Fibroblast of skin of left quadriceps (primary cell): ENCODE measurements at regions not wholly inside any gene's neighbourhood (a gene's known extent, or its start where the extent isn't known, plus 50 kb on each side); places are given as distances from the start of the nearest gene placed in this dataset.

Experiments used
- DNase-seq, 2 experiments: peaks; one replicate each; pipeline ENCODE4 v3.0.0-alpha.2; 2013; ENCODE audit warnings: low read depth in 2 of 2

DNA sequence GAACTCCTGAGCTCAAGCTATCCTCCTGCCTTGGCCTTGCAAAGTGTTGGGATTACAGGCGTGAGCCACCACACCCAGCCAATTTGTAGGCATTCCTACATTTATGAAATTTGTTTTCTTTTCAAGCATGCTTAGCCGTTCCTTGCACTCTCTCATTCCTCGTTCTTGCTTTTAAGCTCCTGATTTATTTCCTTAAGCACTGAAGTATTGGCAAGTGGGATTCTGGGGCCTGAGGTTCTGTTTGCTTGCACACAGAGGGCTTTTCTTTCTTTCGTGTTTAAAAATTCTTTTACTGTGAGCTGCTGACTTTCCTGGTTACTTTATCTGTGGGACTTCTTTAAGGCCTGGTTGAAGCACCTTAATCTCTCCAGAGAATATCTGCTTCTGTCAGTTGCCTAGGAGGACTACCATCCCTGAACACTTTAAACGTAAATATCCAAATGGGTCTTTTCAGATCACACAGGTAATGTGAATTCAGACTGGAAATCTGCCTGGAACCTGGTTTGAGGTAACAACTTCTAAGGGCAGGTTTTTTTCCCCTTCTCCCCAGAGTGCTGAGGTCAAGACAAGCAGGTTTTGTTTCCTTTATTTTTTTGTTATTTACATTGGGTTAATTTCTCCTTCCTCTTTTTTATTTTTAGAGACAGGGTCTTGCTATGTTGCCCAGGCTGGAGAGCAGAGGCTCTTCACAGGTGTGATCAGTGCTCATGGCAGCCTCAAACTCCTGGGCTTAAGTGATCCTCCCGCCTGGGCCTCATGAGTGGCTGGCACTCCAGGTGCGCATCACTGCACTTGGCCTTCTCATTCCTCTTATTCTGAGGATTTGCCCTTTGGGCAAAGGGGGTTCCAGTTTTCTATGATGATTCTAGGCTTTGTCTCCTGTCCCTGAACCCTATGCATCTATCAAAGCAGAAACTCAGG lies 102.9 kb downstream of the PFKFB3 start:
- DNase-seq, result no peak

DNA sequence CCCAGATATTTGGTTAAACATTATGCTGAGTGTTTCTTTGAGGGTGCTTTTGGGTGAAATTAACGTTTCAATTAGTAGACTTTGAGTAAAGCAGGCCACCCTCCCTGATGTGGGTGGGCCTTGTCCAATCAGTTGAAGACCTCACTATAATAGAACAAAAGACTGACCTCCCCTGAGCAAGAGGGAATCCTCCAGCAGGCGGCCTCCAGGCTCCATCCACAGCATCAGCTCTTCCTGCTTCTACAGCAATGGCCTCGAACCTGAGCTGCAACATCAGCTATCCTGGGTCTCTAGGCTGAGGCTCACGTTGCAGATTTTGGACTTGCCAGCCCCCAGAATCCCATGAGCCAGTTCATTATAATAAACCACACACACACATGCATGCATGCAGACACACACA lies 104.2 kb downstream of the PFKFB3 start:
- DNase-seq, result no peak

DNA sequence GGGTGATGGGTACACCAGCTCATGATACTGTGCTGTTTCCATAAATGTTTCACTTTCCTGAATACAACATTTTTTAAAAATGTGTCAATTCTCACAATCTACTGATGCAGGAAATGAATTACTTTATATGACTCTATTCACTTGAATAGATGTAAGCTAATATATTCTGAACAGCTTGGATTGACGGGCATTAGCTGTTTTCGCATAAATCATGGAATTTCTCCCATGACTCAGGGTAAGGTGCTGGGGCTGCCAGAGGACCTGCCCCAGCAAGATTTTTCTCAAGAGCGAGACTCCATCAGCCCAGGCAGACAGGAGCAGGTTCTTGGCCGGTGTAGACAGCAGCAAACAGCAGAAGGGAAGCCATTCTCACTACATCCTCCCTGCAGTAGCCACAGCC lies 107.1 kb downstream of the PFKFB3 start:
- DNase-seq, result no peak

DNA sequence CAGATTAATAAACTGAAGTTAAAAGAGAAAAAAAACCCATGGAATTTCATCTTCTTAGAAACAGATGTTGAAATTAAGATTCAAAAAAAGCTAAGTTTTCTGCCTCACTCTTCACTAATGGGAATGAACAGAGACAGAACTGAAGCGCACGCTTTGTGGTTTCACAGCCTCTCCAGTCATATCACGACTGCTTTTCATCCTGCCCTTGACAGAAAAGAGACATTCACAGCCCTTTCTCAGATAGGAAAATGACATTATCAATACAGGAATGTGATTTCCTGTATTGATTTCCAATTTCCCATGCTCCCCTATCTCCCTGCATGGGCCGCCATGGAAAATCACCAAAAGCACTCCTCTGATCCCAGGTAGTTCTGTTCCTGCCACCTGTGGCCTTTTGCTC lies 108.2 kb downstream of the PFKFB3 start:
- no peak for DNase-seq

DNA sequence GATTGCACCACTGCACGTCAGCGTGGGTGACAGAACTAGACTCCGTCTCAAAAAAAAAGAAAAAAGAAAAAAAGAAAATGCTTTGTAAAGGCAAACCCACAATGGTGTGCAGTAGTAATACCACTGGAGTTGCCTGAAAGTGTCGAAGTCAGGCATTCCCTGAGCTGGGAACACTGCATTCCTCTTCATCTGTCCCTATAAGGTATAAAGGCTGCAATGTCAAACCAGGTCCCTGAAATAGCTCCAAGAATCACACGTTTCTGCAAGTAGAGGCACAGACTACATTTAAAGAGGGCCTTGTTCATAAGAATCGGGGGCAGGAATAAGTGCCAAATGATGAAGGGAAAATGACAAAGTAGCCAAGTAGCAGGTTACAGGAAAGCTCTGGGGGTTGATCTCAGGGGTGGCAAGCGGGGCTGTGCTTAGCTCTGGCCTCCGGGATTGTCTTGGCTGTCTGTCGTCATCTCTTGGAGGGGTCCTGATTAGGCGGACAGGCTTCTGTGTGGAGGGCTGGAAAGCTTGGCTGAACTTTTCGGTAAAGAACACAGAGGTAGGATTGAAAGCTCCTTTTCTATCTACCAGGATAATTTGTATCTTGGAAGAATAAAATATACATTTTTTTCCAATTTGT lies 109.1 kb downstream of the PFKFB3 start:
- no peak for DNase-seq

DNA sequence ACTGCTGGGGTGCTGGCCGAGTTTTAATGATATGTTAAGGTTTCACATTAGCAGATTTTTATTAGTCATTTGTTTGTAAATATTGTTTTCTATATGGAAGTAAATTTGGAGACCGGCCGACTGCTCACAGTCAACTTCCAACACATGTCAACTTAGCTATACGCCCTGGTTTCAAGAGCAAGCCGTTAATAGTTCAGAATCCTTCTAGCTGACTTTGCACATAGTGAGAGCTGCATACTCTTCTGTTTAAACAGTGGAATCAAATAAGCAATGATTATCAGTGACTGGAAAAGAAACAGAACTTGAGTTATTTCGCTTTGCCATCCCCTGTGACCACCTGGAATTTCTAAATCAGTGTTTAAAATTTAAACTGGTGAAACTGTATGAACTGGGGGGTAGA lies 109.9 kb downstream of the PFKFB3 start:
- no peak for DNase-seq

DNA sequence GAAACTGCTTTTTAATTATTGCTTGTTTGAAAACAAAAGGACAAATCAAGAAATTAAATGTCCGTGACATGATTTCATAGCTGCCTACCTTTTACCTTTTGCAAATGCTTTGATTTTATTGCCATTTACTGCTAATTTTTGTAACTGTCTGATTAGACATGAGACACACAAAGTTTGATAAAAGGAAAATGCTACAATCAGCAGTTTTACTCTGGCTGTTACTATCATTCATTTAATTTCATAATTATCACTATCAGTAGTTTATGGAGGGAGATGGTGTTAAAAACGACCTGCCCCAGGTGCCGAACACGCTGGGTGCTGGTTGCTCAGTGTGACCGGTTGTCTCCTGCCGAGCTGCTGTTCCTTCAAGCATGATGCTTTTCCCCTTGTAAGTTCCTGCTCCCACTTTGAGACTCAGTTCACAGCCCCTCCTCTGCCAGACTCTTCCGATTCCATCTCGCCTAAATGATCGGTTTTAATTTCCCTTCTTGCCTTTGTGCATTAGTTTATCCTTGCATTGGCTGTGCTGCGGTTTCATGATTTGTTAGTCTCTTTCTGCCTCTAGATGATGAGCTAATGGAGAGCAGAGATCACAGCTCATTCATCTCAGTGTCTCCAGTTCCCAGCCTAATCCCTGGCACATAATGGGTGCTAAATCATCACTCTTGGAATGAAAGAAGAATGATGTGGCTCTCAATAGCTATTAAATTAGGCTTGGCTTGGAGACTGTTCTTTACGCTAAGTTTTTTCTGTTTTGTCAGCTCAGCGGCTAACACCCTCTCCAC lies 110.6 kb downstream of the PFKFB3 start:
- peak; percentile 74 to 77 for DNase-seq

DNA sequence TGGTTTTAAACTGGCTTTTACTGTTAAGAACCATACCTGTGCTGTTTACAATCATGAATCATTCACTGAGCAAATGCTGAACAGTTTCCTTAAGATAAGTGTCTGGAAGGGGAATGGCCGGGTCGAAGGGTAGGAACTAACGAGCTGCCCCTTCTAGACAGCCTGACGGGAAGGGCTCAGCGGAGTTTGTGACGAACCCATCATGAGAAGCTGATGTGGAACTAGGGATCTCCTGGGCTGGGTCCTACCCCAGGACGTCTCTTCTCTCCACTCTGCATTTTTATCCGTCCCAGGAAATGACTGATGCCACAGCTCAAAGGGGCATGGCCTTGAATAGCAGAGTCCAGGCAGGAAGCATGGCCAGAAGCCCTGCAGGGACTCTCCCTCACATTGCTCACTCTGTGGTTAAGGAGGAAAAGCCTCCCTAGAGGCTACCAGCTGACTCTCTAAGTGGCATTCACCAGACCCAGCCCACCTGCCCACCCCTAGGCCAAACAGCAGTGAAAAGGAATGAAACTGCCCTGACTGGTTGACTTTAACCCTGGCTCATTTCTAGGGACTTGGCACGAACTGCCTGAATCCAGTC lies 112.0 kb downstream of the PFKFB3 start:
- DNase-seq, result no peak

DNA sequence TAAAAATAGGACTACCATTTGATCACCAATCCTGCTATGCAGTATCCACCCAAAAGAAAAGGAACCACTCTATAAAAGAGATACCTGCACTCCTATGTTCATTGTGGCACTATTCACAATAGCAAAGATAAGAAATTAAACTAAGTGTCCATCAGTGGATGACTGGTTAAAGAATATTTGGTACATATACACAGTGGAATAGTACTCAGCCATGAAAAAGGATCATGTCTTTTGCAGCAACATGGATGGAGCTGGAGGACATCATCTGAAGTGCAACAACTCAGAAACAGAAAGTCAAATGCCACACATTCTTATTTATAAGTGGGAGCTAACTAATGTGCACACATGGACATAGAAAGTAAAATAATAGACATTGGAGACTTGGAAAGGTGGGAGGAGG lies 116.4 kb downstream of the PFKFB3 start:
- no peak for DNase-seq

DNA sequence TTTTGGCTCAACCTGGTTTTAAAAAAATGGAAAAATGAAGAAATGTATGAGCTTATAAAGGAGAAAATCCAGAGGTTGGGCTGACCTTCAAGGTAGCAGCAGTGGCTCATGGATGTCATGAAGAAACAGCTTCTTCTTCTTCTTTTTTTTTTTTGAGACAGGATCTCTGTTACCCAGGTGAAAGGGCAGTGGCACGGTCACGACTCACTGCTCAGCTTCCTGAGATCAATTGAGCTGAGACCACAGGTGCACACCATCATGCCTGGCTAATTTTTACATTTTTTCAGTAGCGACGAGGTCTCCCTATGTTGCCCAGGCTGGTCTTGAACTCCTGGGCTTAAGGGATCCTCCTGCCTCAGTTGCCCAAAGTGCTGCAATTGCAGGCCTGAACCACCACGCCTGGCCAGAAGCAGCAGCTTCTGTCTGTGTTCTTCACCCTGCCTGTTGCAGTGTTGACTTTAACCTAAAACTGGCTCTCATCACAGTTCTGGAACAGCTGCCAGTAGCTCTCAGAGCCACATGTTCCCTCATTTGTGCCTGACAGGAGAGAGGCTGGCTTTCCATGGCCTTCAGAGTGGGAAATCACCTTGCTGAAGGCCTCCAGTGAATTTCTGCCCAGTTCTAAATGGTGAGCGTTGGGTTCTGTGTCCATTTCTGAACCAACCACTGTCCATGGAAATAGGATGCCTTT lies 117.7 kb downstream of the PFKFB3 start:
- no peak for DNase-seq

DNA sequence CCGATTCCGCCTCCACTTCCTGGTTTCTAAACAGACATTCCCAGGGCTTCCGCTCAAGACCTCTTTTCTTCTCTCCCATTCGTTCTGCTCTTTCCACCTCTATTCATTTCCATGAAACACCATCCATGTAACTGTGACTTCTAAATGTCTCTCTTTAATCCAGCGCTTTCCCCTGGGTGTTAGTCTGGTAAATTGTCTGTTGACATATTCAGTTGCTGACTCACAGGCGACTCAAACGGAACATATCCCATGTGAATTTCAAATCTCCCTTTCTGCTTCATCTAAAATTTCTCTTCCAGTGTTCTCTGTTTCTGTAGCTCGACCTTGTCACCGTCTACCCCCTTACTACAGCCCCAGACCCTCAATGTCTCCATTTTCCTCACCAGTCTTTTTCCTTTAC lies 119.1 kb downstream of the PFKFB3 start:
- DNase-seq, result no peak

DNA sequence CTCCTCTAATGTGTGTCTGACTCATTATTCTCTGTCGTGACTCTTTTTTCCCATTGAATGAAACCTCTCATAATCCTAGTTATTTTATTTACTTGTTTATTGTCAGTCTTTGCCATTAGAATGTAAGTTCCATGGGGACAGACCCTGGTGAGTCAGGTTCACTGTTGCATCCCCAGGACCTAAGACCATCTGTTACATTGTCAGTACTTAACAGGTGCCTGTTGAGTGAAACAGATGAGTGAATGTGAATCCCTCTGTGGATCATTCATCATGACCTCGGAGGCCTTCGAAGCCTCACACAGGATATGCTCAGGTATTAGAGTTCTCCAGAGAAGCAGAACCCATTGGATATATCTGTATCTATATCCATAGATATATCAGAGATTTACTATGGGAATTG lies 120.1 kb downstream of the PFKFB3 start:
- DNase-seq, result no peak

DNA sequence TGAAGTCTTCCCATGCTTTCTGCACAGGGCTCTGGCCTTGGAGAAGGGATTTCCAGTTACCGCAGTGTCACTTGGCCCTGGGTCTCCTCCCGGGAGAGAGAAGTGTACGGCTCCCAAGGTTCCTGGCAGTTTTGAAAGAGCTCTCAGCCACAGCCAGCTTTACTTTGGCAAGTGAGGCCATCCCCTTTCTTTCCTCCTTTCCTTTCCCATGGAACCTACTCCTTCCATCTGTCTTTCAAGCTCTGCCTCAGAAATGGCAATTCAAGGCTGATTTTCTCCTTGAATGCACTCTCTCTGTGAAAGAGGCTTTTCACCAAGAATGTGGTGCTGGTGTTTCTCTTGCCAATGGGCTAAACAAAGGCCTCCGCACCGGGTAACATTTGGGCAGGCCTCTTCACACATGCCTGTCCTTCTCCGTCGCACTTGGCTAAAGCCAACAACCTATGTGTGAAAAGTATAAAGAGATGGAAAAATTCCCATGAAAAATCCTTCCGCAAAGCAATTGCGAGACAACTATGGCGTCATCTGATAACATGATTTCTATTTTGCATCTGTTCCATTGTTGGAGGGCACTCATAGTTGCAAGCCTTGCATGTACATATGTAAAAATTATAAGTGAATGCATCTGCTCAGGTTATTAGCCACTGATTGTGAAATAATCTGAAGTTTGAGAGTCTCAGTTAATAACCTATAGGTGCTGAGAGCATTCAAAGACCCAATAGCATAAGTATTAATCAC lies 125.4 kb downstream of the PFKFB3 start:
- DNase-seq, result no peak

DNA sequence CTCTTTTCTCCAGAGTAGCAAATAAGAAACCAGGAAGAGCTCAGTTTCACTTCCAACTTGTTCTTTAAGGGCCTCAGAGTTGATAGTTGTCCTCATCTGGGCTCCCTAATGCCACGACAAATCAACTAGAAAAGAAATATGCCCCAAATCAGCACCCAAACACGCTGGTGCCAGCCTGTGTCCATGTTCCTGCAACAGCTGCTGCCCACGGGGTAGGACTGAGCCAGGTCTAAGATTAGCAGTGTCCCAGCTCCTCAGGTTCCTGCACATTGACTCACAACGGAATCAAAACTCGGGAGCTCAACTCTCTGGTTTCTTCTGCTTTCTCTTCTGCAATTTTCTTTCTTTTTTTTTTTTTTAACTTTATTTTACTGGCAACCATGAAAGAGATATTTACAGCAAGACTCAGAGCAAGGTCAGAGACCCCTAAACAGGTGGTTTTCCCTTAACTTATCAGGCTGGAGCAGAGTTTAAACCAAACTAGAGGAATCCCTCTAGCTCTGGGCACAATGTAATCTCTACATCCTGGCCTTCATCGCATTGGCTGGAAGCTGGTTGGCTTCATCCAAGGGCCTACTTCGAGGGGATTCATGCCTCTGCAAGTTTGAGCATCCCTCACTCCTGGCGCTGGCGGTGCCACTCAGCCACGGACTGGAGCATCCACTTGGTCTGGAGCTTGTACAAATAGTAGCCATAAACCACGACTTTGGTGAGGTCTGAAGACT lies 126.1 kb downstream of the PFKFB3 start:
- DNase-seq, result no peak

DNA sequence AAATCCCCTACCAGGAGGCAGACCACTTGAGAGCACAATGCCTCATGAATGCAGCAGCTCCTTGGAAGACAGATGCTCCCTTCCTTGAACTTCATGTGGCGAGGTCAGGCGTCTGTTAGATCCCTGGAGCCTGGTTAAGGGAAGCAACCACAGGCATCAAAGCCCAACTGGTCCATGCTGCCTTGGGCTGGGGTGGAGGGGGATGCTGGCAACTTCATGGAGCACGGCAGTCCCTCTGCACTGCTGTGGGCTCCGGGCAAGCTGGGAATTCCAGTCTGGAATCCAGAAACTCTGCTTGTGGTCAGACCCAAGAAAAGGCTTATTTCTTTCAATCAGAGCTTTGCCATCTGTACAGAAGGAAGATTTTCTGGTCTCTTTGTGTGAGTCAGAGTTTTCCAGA lies 130.4 kb downstream of the PFKFB3 start:
- no peak for DNase-seq

DNA sequence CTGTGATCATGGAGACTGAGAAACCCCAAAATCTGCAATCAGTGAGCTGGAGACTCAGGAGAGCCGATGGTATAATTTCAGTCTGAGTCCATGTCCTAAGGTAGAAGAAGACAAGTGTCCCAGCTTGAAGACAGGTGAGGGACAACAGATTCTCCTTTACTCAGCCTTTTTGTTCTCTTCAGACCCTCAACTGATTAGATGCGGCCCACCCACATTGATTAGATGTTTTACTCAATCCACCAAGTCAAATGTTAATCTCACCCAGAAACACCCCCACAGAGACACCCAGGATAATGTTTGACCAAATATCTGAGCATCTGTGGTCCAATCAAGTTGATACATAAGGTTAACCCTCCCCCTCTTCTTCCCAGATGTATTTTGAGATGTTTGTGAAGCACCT lies 131.2 kb downstream of the PFKFB3 start:
- DNase-seq, result no peak

DNA sequence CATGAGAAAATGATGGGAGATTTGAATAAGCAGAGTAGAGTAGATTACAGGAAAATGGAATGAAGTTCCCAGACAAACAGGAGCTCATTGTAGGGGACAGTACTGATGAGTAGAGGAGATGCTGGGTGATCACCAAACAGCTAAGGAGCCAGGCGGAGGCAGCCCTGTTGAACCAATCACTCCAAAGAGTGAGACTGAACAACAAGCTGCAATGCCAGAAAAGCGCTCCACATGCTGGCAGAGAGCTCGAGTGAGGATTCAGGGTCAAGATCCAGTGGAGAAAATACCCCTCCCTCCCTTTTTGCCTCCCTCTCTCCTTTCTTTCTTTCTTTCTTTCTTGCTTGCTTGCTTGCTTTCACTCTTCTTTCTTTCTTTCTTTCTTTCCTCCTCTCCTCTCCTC lies 133.3 kb downstream of the PFKFB3 start:
- DNase-seq, result no peak

DNA sequence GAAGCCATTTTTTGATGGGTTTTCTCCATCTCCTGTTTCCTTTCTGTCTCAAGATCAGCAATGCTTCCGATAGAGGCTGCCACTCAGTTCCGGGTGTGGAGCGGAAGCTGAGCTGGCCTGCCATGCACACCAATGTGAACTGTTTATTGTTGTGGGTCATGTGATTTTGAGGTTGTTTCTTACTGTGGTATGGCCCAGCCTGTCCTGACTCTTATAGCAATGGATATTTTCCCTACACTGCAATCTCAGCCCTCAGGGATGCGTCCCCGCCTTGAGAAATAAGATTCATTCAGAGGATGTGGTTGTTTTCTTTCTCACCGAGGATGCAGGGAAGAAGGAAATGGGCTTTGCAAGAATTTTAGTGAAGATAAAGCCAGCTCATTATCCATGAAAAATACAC lies 134.7 kb downstream of the PFKFB3 start:
- DNase-seq, result no peak

DNA sequence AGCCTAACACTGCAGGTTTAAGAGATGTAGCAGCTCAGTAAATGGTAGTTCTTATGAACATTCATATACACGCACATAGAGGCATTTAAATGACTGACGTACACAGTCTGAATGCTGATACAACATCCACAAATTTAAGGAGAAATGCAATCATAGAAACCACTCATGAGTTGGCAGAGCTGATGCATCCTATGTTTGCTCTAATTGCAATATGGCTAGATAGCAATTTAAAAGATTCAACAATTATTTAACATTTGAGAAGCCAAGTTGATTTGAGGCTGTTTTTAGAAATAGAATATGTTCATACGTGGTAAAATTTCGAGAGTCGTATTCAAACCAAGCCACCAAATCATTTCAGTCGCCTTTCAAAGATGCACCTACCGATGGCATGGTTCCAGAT lies 135.6 kb downstream of the PFKFB3 start:
- DNase-seq, result no peak

DNA sequence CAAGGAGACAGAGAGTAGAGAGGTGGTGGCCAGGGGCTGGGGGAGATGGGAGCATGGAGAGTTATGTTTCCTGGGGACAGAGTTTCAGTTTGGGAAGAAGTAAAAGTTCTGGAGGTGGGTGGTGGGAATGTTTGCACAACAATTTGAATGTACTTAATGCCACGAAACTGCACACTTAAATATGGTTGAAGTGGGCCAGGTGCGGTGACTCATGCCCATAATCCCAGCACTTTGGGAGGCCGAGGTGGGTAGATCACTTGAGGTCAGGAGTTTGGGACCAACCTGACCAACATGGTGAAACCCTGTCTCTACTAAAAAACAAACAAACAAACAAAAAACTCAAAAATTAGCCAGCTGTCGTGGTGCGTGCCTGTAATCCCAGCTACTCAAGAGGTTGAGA lies 137.2 kb downstream of the PFKFB3 start:
- DNase-seq, result no peak
